ENCODE measurements at regions not wholly inside any gene's neighbourhood (a gene's known extent, or its start where the extent isn't known, plus 50 kb on each side); places are given as distances from the start of the nearest gene placed in this dataset.

GRCh38 chr5:91305640-91306039 lies 77.5 kb downstream of the ARRDC3 start:
- TF ChIP-seq CTCF (IDR thresholded peaks at IDR 0.05) (no peak), POLR2A (IDR thresholded peaks at IDR 0.05) (no peak)
